Caco-2 (cell line): ENCODE measurements at regions not wholly inside any gene's neighbourhood (a gene's known extent, or its start where the extent isn't known, plus 50 kb on each side); places are given as distances from the start of the nearest gene placed in this dataset.

Source experiments
- BruUV-seq: library from RNA; stranded (reverse); fragments of 400-500 nt; replicated peaks from 2 replicates; lab custom pipeline; 2021; lab: Mats Ljungman, UMichigan
- CTCF ChIA-PET: fragments of 300-600 bp; sonication (Branson Sonifier 250); formaldehyde crosslinking; loops from one replicate; lab custom pipeline; 2022; ENCODE audit warnings: antibody characterized with exemption; lab: Charles Lee
- POLR2A ChIA-PET: fragments of 300-600 bp; sonication (Branson Sonifier 250); formaldehyde crosslinking; loops from one replicate; lab custom pipeline; 2022; ENCODE audit warnings: antibody characterized with exemption; lab: Charles Lee
- DNase-seq, 2 experiments: peaks; one replicate each; pipeline versions ENCODE4 v3.0.0 to v3.0.0-alpha.2; 2020 to 2022
- H3K27me3 ChIP-seq: replicated peaks from 2 replicates; pipeline ENCODE4 v1.6.0; 2011; ENCODE audit warnings: low read length; ENCODE audit not compliant: control insufficient read depth, insufficient read depth
- H3K36me3 ChIP-seq: 2 replicates; pipeline ENCODE4 v1.5.1; 2011; ENCODE audit warnings: low read length; ENCODE audit not compliant: control insufficient read depth, insufficient read depth
- H3K4me1 ChIP-seq: fragments of 250-450 bp; sonication (Bioruptor Pico); 2 replicates; pipeline ENCODE4 v1.5.1; 2020; ENCODE audit warnings: mild to moderate bottlenecking
- H3K4me3 ChIP-seq: 2 replicates; pipeline ENCODE4 v1.5.1; 2011; ENCODE audit warnings: low read depth, mild to moderate bottlenecking, control low read depth, low read length
- H3K9me3 ChIP-seq: fragments of 250-450 bp; sonication (Bioruptor Pico); 2 replicates; pipeline ENCODE4 v1.5.1; 2020; ENCODE audit warnings: mild to moderate bottlenecking, moderate library complexity
- H3K27ac Mint-ChIP-seq: one replicate; pipeline ENCODE4 v1.8.0; 2022; ENCODE audit warnings: mixed read lengths; ENCODE audit not compliant: unreplicated experiment
- H3K27me3 Mint-ChIP-seq: one replicate; pipeline ENCODE4 v1.8.0; 2022; ENCODE audit warnings: mixed read lengths; ENCODE audit not compliant: insufficient read depth, unreplicated experiment
- H3K36me3 Mint-ChIP-seq: one replicate; pipeline ENCODE4 v1.8.0; 2022; ENCODE audit warnings: mild to moderate bottlenecking, mixed read lengths; ENCODE audit not compliant: insufficient read depth, unreplicated experiment
- H3K4me1 Mint-ChIP-seq: one replicate; pipeline ENCODE4 v1.8.0; 2022; ENCODE audit warnings: low read depth, mixed read lengths; ENCODE audit not compliant: unreplicated experiment
- H3K4me3 Mint-ChIP-seq: one replicate; pipeline ENCODE4 v1.8.0; 2022; ENCODE audit warnings: mild to moderate bottlenecking, moderate library complexity, mixed read lengths; ENCODE audit not compliant: unreplicated experiment
- H3K9me3 Mint-ChIP-seq: one replicate; pipeline ENCODE4 v1.8.0; 2022; ENCODE audit warnings: mixed read lengths; ENCODE audit not compliant: unreplicated experiment
- CTCF ChIP-seq, 2 experiments: fragments of 200-600 bp in 1 of 2; IDR thresholded peaks; 1 replicate in 1 of 2; 2 replicates in 1 of 2; pipeline versions ENCODE4 v1.5.1 to v1.8.0; 2011 to 2022; ENCODE audit warnings: antibody characterized with exemption in 1 of 2, control low read depth in 1 of 2, inconsistent platforms in 1 of 2, low read depth in 1 of 2, low read length in 1 of 2, mild to moderate bottlenecking in 1 of 2, moderate library complexity in 1 of 2; ENCODE audit not compliant: insufficient read depth in 1 of 2, severe bottlenecking in 1 of 2, unreplicated experiment in 1 of 2
- intact Hi-C: fragments of 100-400 bp; cut with micrococcal nuclease; formaldehyde crosslinking; loops from one replicate; pipeline ENCODE4 v1.10.0; 2022; ENCODE audit not compliant: unreplicated experiment

- Histone ChIP-seq H3K4me3 (no peak overlapping the region), H3K27me3 (no peaks in the 10 kb centered on the region), H3K9me3 (no peaks in the 10 kb centered on the region), H3K36me3 (no peaks in the 10 kb centered on the region), H3K4me1 (no peaks in the 10 kb centered on the region)
- Mint-ChIP-seq H3K4me3 (no peak overlapping the region), H3K27me3 (peaks cover under 1% of the 10 kb centered on the region), H3K36me3 (no peaks in the 10 kb centered on the region), H3K27ac (no peak overlapping the region), H3K9me3 (no peaks in the 10 kb centered on the region), H3K4me1 (no peaks in the 10 kb centered on the region)
- ChIA-PET POLR2A (no interaction called here), CTCF (no interaction called here)
- TF ChIP-seq CTCF (IDR thresholded peaks at IDR 0.05; ENCODE audit: insufficient read depth in 1 of 2, low read depth in 1 of 2, low read length in 1 of 2, severe bottlenecking in 1 of 2, unreplicated experiment in 1 of 2) = no peak
- BruUV-seq = no TSS peak
- no peak for DNase-seq
- intact Hi-C loops = loop anchor here (10.0 kb wide), 1 partner anchor 64 kb away; no protein-coding TSS in a partner anchor
Measured at GRCh38 chr7:67550801-67551436, 554.3 kb downstream of the TYW1 start.

- Histone ChIP-seq H3K27me3 (no peaks in the 10 kb centered on the region), H3K9me3 (no peaks in the 10 kb centered on the region), H3K4me3 (no peak overlapping the region), H3K36me3 (no peaks in the 10 kb centered on the region), H3K4me1 (no peaks in the 10 kb centered on the region)
- POLR2A ChIA-PET = no interaction called here
- H3K4me3 Mint-ChIP-seq = no peak overlapping the region
- H3K4me1 Mint-ChIP-seq = no peaks in the 10 kb centered on the region
- BruUV-seq = no TSS peak
- no peaks in the 10 kb centered on the region for H3K9me3 Mint-ChIP-seq
- DNase-seq = no peak
- TF ChIP-seq CTCF (IDR thresholded peaks at IDR 0.05; ENCODE audit: insufficient read depth in 1 of 2, low read depth in 1 of 2, low read length in 1 of 2, severe bottlenecking in 1 of 2, unreplicated experiment in 1 of 2) = no peak
- H3K36me3 Mint-ChIP-seq = no peaks in the 10 kb centered on the region
- H3K27ac Mint-ChIP-seq = no peak overlapping the region
- intact Hi-C loops = loop anchor here (10.0 kb wide), 1 partner anchor 62 kb away; no protein-coding TSS in a partner anchor
- H3K27me3 Mint-ChIP-seq = peaks cover 4% of the 10 kb centered on the region
- CTCF ChIA-PET = no interaction called here
Measured at GRCh38 chr7:67552738-67553137, 556.1 kb downstream of the TYW1 start.

- Mint-ChIP-seq H3K27me3 (peaks cover 4% of the 10 kb centered on the region), H3K36me3 (no peaks in the 10 kb centered on the region), H3K9me3 (no peaks in the 10 kb centered on the region), H3K4me3 (no peak overlapping the region), H3K4me1 (no peaks in the 10 kb centered on the region), H3K27ac (no peak overlapping the region)
- no peaks in the 10 kb centered on the region for H3K36me3 ChIP-seq
- CTCF ChIA-PET = no interaction called here
- no peaks in the 10 kb centered on the region for H3K27me3 ChIP-seq
- no peak for DNase-seq
- TF ChIP-seq CTCF (IDR thresholded peaks at IDR 0.05; ENCODE audit: insufficient read depth in 1 of 2, low read depth in 1 of 2, low read length in 1 of 2, severe bottlenecking in 1 of 2, unreplicated experiment in 1 of 2) = no peak
- no TSS peak for BruUV-seq
- intact Hi-C loops = loop anchor here (10.0 kb wide), 1 partner anchor 61 kb away; no protein-coding TSS in a partner anchor
- POLR2A ChIA-PET = no interaction called here
- H3K9me3 ChIP-seq = no peaks in the 10 kb centered on the region
- H3K4me3 ChIP-seq = no peak overlapping the region
- H3K4me1 ChIP-seq = no peaks in the 10 kb centered on the region
Measured at GRCh38 chr7:67553378-67553777, 556.7 kb downstream of the TYW1 start.
